Middle frontal gyrus (tissue), 1 donor: ENCODE measurements at regions not wholly inside any gene's neighbourhood (a gene's known extent, or its start where the extent isn't known, plus 50 kb on each side); places are given as distances from the start of the nearest gene placed in this dataset.
A peak's percentile ranks its signal among the peaks of the same experiment; 100 is the strongest.

ENCODE experiments used
- DNase-seq: peaks from one replicate; pipeline ENCODE4 v3.0.0-alpha.2; 2015; ENCODE audit warnings: low spot score; ENCODE audit errors: extremely low spot score

DNA sequence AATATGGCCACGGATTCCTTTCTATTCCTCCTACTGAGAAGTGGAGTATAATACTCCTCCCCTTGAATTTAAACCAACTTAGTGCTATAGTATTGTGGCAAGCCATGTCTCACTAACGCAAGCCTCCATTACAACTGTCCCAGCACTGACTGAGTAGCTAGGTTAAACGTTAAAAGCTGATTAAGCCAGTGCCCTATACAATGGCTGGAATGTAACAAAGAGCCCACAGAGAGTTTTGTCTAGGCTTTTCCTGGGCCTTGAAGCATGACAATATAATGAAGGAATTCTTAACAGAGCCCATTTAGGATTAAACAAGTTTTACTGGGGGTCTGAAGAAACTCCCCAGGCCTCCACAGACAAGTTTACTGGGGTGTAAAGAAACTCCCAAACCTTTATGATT is 254.5 kb upstream of the DACH1 start:
- no peak for DNase-seq

- no peak for DNase-seq
These were observed 253.6 kb upstream of the DACH1 start for GRCh38 chr13:72120632-72121031.

DNA sequence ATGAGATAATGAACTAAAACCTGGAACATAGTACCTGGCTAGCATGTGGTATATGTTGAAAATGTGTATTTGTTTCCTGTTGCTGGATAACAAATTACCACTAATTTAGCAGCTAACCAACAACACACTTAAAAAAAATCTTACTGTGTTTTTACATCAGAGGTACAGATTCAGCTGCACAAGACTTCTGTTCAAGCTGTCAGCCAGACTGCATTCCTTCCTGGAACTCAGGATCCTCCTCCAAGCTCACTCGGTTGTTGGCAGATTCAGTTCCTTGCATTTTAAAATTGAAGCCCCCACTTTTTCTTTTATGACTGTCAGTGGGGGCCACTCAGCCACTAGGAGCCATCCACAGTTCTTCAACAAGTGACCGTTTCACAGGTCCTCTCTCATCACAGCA is 246.9 kb upstream of the DACH1 start:
- DNase-seq, result no peak

GRCh38 chr13:72113076-72113475 is 246.1 kb upstream of the DACH1 start:
- DNase-seq, result no peak

GRCh38 chr13:72112216-72112615 is 245.2 kb upstream of the DACH1 start:
- no peak for DNase-seq

GRCh38 chr13:72109863-72110262 is 242.9 kb upstream of the DACH1 start:
- DNase-seq, result no peak

DNA sequence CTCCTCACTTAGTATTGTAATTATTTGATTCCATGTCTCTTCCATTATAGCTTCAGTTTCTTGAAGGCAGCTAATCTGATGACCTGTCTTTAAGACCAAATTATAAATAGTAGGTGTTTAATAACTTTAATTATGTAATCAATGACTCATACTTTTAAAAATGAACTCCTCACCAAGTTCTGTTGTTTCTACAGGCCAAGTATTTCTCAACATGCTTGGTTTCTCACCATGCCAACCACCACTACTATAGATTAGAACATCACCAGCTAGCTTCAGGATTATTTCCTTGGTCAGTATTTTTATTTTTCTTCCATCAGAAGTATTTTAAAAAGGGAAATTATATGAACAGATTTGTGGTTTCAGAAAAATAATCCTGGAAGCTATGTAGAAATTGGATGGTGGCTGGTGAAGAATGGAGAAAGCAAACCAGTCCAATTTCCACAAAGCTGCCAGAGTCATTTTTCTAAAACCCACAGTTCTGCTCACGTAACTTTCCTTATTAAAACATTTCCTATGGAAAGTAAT is 237.7 kb upstream of the DACH1 start:
- DNase-seq, result no peak

DNA sequence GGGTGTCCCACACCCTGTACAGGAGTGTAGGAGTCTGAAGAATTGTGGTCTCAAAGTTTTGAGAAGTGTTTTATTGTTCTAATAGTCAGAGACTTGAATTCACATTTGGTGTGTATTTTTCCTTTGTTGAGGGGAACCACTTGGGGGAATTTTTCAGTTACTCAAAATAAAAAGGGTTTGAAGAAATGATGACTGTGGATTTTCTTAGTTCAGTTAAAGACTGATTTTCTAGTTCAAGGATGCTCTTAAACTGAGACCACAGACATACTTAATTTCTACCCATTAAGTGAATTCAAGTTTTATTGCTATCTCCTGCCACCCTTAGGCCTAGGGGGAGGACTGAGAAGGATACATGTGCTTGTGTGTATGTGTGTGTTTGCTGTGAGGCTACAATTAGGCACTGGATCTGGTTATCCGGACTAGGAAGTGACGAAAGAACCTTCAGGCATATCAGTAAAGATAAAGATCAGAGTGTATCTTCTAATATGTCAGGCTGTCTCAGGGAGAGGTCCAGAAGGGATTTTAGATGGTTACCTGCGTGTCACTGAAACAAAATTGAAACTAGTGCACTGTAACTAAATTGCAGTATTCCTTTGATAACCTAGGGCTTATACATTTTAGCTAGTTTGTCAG is 234.9 kb upstream of the DACH1 start:
- DNase-seq, result no peak

DNA sequence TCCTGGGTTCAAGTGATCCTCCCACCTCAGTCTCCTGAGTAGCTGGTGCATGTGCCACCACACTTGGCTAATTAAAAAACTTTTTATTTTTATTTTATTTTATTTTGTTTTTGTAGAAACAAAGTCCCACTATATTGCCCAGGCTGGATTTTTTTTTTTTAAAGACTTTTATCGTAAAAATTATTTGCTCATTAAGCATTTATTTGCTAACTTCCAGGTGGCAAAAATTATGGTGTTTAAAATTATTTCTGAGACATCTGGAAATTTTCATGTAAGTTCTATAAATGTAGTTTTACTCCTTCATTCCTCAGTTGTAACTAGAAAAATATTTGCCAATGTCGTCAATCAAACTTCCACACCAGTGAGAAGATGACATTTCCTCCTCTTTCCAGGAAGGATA is 233.3 kb upstream of the DACH1 start:
- DNase-seq, result no peak

GRCh38 chr13:72097568-72097967 is 230.6 kb upstream of the DACH1 start:
- DNase-seq, result no peak

DNA sequence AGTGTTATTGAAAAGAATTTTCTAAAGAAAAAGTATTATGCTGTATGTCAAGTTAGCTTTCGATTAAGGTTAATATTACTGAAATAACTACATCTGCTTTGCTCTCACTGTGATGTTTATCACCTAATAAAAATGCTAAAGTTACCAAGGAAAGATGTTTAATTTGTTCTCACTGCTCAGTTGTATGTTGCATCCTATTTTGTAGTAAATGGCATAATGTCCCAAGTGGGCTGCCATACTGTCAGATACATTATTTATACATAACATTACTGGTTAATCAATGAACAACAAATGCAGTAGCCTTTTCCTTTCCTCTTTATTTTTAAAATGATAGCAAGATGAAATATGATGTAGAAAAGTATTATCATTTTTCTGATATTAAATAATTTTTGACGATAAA is 226.3 kb upstream of the DACH1 start:
- DNase-seq, result no peak

DNA sequence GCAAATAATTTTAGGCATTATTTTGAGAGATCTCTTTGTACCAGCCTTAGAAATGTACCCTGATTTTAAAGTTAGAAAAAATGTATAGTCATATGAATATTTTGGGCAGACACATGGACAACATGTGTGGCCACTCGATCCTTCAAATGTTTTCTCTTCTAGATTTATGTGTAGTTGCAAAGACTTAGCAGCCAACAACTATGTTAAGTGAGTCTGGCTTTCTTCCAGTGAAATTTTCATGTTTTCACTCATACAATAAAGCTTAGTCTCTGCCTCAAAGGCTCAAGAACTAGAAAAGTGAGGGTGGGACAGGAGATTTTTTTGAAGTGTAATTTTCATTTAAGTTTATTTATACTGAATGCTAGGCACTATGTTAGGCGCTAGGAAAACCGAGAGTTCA is 207.7 kb upstream of the DACH1 start:
- DNase-seq, result no peak

DNA sequence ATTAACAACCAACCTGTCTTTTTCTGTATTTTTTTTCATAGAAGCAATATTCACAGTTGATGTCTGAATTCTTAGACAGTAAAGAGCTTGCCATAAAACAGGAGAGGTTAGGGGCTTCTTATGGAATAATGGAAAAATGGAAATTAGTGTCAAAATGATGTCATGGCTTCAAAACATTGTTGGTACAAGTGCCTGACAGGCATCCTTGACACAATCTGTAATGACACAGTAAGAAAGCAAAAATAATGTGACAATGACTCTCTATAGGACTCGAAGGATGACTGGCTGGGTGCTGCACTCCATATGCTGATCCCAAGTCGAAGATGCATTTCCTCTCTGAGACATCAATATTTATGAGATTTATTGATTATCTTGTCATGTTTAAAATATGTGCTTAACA is 205.3 kb upstream of the DACH1 start:
- DNase-seq, result no peak

- DNase-seq, result no peak
These were observed 204.7 kb upstream of the DACH1 start for GRCh38 chr13:72071713-72072112.

DNA sequence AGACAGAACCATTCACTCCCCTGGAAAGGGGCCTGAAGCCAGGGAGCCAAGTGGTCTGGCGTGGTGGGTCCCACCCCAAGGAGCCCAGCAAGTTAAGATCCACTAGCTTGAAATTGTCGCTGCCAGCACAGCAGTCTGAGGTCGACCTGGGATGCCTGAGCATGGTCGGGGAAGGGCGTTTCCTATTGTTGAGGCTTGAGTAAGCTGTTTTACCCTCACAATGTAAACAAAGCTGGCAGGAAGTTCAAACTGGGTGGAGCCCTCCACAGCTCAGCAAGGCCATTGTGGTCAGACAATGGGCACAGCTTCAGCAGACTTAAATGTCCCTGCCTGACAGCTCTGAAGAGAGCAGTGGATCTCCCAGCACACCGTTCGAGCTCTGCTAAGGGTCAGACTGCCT is 195.6 kb upstream of the DACH1 start:
- no peak for DNase-seq

- no peak for DNase-seq
These were observed 194.6 kb upstream of the DACH1 start for GRCh38 chr13:72061613-72062012.

DNA sequence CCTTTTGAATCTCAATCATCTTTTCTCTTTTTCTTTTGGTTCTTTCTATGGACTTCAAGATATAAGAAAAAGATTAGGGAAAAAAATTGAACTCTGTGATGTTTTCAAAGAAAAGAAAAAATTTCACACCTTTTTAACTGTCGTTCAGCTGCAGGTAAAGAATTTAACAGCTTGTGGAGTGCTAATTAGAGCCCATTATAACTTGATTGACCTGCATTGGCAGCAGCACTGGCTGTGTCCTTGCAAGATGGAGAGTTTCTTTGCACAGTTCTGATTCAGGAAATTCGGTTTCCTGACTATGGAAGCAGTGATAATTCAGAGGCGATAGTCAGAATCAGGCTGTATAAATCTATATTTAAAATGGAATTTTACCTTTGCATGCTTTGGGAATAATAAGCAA is 183.2 kb upstream of the DACH1 start:
- DNase-seq, result no peak

- DNase-seq, result peak; percentile 27
These were observed 176.4 kb upstream of the DACH1 start for GRCh38 chr13:72043366-72043765.

GRCh38 chr13:72041165-72041564 is 174.2 kb upstream of the DACH1 start:
- no peak for DNase-seq

DNA sequence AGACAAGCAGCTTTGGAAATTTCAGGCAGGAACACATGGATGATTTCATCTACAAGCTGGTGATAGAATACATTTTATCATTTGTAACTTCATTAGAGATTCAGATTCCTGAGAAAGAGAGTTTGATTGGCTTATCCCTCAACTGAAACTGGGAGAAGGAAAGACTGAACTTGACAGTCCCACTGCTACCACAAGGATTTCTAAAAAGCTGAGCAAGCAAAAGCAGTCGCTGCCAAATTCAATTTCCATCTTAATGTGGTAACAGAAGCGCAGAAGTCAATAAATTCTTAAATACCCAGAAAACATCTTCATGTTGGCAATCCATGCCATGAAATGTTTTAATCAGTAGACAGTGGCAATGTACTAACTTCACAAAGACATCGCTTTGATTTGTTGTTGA is 172.1 kb upstream of the DACH1 start:
- DNase-seq, result no peak

GRCh38 chr13:72029981-72030380 is 163.0 kb upstream of the DACH1 start:
- DNase-seq, result no peak

- DNase-seq, result no peak
These were observed 158.8 kb upstream of the DACH1 start for GRCh38 chr13:72025836-72026235.

- no peak for DNase-seq
These were observed 156.9 kb upstream of the DACH1 start for GRCh38 chr13:72023895-72024294.

GRCh38 chr13:72005455-72005854 is 138.5 kb upstream of the DACH1 start:
- no peak for DNase-seq
